OCI-LY7 (cell line): ENCODE measurements at regions not wholly inside any gene's neighbourhood (a gene's known extent, or its start where the extent isn't known, plus 50 kb on each side); places are given as distances from the start of the nearest gene placed in this dataset.

Experiments
- EZH2phosphoT487 ChIP-seq: fragments of 200-600 bp; sonication (generic); IDR thresholded peaks from 2 replicates; pipeline ENCODE4 v1.6.1; 2018; ENCODE audit warnings: low read depth, borderline replicate concordance, mild to moderate bottlenecking, mixed run types, antibody characterized with exemption, low read length, moderate library complexity, mixed read lengths
- TF ChIP-seq, protein P1 (sequence below): fragments of 200-600 bp; sonication (generic); conservative IDR thresholded peaks from 2 replicates; pipeline ENCODE4 v1.5.1; 2014; ENCODE audit warnings: mild to moderate bottlenecking, antibody characterized with exemption, low read length, moderate library complexity, mixed read lengths

DNA sequence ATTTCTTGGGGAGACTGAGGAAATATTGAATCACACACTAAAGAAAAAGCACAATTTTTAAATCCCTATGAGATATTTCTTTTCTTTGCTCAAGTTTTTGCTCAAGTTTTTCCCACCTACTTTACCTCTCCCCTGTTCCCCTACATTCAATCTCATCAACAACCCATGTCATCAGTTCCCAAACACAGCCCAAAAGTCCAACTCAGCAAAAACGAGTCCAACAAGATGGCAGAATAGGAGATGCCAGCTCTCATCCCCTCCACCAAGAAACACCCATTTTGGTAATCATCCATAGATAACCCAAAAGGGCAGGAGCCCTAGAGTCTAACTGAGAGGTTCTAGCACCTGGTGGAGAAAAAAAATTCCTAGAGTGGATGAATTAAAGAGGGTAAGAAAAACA, 152.5 kb upstream of the GHITM start:
- TF ChIP-seq, protein P1, sequence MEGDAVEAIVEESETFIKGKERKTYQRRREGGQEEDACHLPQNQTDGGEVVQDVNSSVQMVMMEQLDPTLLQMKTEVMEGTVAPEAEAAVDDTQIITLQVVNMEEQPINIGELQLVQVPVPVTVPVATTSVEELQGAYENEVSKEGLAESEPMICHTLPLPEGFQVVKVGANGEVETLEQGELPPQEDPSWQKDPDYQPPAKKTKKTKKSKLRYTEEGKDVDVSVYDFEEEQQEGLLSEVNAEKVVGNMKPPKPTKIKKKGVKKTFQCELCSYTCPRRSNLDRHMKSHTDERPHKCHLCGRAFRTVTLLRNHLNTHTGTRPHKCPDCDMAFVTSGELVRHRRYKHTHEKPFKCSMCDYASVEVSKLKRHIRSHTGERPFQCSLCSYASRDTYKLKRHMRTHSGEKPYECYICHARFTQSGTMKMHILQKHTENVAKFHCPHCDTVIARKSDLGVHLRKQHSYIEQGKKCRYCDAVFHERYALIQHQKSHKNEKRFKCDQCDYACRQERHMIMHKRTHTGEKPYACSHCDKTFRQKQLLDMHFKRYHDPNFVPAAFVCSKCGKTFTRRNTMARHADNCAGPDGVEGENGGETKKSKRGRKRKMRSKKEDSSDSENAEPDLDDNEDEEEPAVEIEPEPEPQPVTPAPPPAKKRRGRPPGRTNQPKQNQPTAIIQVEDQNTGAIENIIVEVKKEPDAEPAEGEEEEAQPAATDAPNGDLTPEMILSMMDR, result no peak
- TF ChIP-seq EZH2phosphoT487, result no peak
